Stomach (tissue), 8 donors: ENCODE measurements at regions not wholly inside any gene's neighbourhood (a gene's known extent, or its start where the extent isn't known, plus 50 kb on each side); places are given as distances from the start of the nearest gene placed in this dataset.

Source experiments
- DNase-seq, 2 donors: peaks; one replicate each; pipeline versions ENCODE4 v3.0.0 to v3.0.0-alpha.2; 2013 to 2019
- H3K27ac ChIP-seq, 5 donors: fragments of 200-600 bp in 4 of 5; sonication (generic) in 4 of 5; one replicate each; pipeline ENCODE4 v1.5.1; 2013 to 2019; ENCODE audit warnings: mild to moderate bottlenecking in 1 of 5, moderate library complexity in 1 of 5
- H3K27me3 ChIP-seq, 3 donors: fragments of 200-600 bp; sonication (generic); one replicate each; pipeline ENCODE4 v1.5.1; 2017 to 2019; ENCODE audit warnings: mixed run types in 1 of 3
- H3K36me3 ChIP-seq, 4 donors: fragments of 200-600 bp; sonication (generic); 1 replicate in 3 of 4; 2 replicates in 1 of 4; pipeline ENCODE4 v1.5.1; 2016 to 2019
- H3K4me1 ChIP-seq, 4 donors: fragments of 200-600 bp; sonication (generic); one replicate each; pipeline ENCODE4 v1.5.1; 2016 to 2019
- H3K4me3 ChIP-seq, 4 donors: fragments of 200-600 bp; sonication (generic) in 3 of 4; one replicate each; pipeline ENCODE4 v1.5.1; 2016 to 2019; ENCODE audit warnings: mild to moderate bottlenecking in 1 of 4
- H3K9me3 ChIP-seq, 4 donors: fragments of 200-600 bp; sonication (generic); one replicate each; pipeline ENCODE4 v1.5.1; 2016 to 2019
- CTCF ChIP-seq, 7 experiments: fragments of 450-650 bp in 4 of 7; fragments of 200-600 bp in 3 of 7; sonication (generic) in 3 of 7; IDR thresholded peaks; one replicate each; pipeline ENCODE4 v1.5.1; 2016 to 2019; ENCODE audit warnings: antibody characterized with exemption in 7 of 7, control low read depth in 2 of 7, mild to moderate bottlenecking in 1 of 7
- EP300 ChIP-seq: sonication (generic); formaldehyde crosslinking; IDR thresholded peaks from one replicate; pipeline ENCODE4 v1.6.1; 2017; ENCODE audit warnings: antibody characterized with exemption
- POLR2A ChIP-seq, 4 donors: fragments of 450-650 bp; IDR thresholded peaks; one replicate each; pipeline ENCODE4 v1.6.1; 2016; ENCODE audit warnings: antibody characterized with exemption in 4 of 4, control low read depth in 2 of 4, mild to moderate bottlenecking in 1 of 4, moderate library complexity in 1 of 4
- POLR2AphosphoS5 ChIP-seq, 3 donors: sonication (generic); formaldehyde crosslinking; IDR thresholded peaks; one replicate each; pipeline ENCODE4 v1.6.1; 2016; ENCODE audit warnings: antibody characterized with exemption in 3 of 3
- WGBS, 5 donors: extraction: QIAGEN DNeasy Blood & Tissue Kit in 3 of 5; methylation state at CpG; one replicate each; pipeline versions ENCODE4 v1.1.5 to v1.1.7; 2013 to 2018; 5-methylcytosine and 5-hydroxymethylcytosine counted together
- intact Hi-C: fragments of 100-400 bp; cut with DNase I; formaldehyde crosslinking; loops from one replicate; pipeline ENCODE4 v1.15.1; 2023; ENCODE audit warnings: low total_unique reads
- donor health status: healthy with polysubstance abuse.
- donor health status: Bipolar disorder and iron deficiency.
- donor health status: healthy.

- no peaks in the 10 kb centered on the region for H3K36me3 ChIP-seq
- no peaks in the 10 kb centered on the region for H3K4me1 ChIP-seq
- WGBS, 5 donors, result 79 to 92% (median 89%) methylated on average over 15 to 16 of the region's 16 CpGs
- no peak for TF ChIP-seq POLR2AphosphoS5 (IDR thresholded peaks at IDR 0.05)
- TF ChIP-seq CTCF (IDR thresholded peaks at IDR 0.05), result no peak
- TF ChIP-seq POLR2A (IDR thresholded peaks at IDR 0.05), result no peak
- no peak for TF ChIP-seq EP300
- DNase-seq, result peak in 1 of 2 donors; percentile 40
- H3K9me3 ChIP-seq, result no peaks in the 10 kb centered on the region
- intact Hi-C loops, result no loop called here
- no peak overlapping the region for H3K27ac ChIP-seq
- H3K27me3 ChIP-seq, result no peaks in the 10 kb centered on the region
- no peak overlapping the region for H3K4me3 ChIP-seq
Measured at GRCh38 chr2:16215902-16216557, 275.7 kb downstream of the MYCN start.

GRCh38 chr2:16214861-16215260 lies 274.5 kb downstream of the MYCN start:
- no peak for DNase-seq
- 92 to 96% (median 95%) methylated on average over 5 of the region's 5 CpGs for WGBS, 5 donors
- Histone ChIP-seq H3K9me3 (no peaks in the 10 kb centered on the region), H3K27me3 (no peaks in the 10 kb centered on the region), H3K4me3 (no peak overlapping the region), H3K4me1 (no peaks in the 10 kb centered on the region), H3K27ac (no peak overlapping the region), H3K36me3 (no peaks in the 10 kb centered on the region)
- intact Hi-C loops, result no loop called here
- TF ChIP-seq POLR2AphosphoS5 (IDR thresholded peaks at IDR 0.05), result no peak
- TF ChIP-seq CTCF (IDR thresholded peaks at IDR 0.05), result no peak
- TF ChIP-seq EP300, result no peak

- whole genome bisulfite sequencing, 5 donors, result 93 to 100% (median 94%) methylated on average over 1 of the region's 1 CpG
- H3K27ac ChIP-seq, result no peak overlapping the region
- TF ChIP-seq CTCF (IDR thresholded peaks at IDR 0.05) (no peak), POLR2A (IDR thresholded peaks at IDR 0.05) (no peak), EP300 (no peak), POLR2AphosphoS5 (IDR thresholded peaks at IDR 0.05) (no peak)
- intact Hi-C loops, result no loop called here
- H3K9me3 ChIP-seq, result no peaks in the 10 kb centered on the region
- H3K36me3 ChIP-seq, result no peaks in the 10 kb centered on the region
- no peaks in the 10 kb centered on the region for H3K4me1 ChIP-seq
- no peaks in the 10 kb centered on the region for H3K27me3 ChIP-seq
- no peak for DNase-seq
- H3K4me3 ChIP-seq, result no peak overlapping the region
Measured at GRCh38 chr2:16214391-16214790, 274.0 kb downstream of the MYCN start.

GRCh38 chr2:16212321-16212720 lies 272.0 kb downstream of the MYCN start:
- H3K27me3 ChIP-seq, result no peaks in the 10 kb centered on the region
- peaks cover 0 to 8% (median 0%) of the 10 kb centered on the region in 4 donors for H3K9me3 ChIP-seq
- H3K36me3 ChIP-seq, result no peaks in the 10 kb centered on the region
- intact Hi-C loops, result no loop called here
- no peaks in the 10 kb centered on the region for H3K4me1 ChIP-seq
- no peak for TF ChIP-seq CTCF (IDR thresholded peaks at IDR 0.05)
- no peak for TF ChIP-seq POLR2AphosphoS5 (IDR thresholded peaks at IDR 0.05)
- no peak for TF ChIP-seq POLR2A (IDR thresholded peaks at IDR 0.05)
- TF ChIP-seq EP300, result no peak
- 83 to 95% (median 91%) methylated on average over 6 of the region's 6 CpGs for WGBS, 5 donors
- H3K27ac ChIP-seq, result no peak overlapping the region
- H3K4me3 ChIP-seq, result no peak overlapping the region
- no peak for DNase-seq
